NCI-H2029 (cell line): ENCODE measurements at regions not wholly inside any gene's neighbourhood (a gene's known extent, or its start where the extent isn't known, plus 50 kb on each side); places are given as distances from the start of the nearest gene placed in this dataset.
A peak's percentile ranks its signal among the peaks of the same experiment; 100 is the strongest.
"Not testable (repeated sequence)": the region's sequence is repeated elsewhere in the genome, so short reads cannot be mapped to it uniquely, and the experiment has no call there.

Experiments used
- DNase-seq: peaks from one replicate; lab custom pipeline; 2025; lab: John Stamatoyannopoulos, UW

DNA sequence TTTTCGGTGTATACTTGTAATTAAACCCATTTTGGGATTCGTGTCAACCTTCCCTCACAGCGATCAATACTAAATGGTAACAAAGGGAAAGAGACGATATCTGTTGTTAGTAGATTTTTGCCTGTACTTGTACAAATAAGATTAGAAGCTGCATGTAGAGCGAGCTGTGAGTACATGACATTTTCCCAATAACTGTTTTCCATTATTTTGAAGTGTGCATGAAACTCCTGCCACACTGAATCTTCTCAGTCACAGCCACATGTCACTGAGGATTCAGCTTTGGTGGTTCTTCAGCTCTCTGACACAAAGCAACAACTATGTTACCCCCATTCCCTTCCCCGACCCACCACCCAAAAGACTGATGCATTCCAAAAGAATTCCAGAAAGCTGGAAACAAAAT is 685.6 kb downstream of the EFNA5 start:
- no peak for DNase-seq

DNA sequence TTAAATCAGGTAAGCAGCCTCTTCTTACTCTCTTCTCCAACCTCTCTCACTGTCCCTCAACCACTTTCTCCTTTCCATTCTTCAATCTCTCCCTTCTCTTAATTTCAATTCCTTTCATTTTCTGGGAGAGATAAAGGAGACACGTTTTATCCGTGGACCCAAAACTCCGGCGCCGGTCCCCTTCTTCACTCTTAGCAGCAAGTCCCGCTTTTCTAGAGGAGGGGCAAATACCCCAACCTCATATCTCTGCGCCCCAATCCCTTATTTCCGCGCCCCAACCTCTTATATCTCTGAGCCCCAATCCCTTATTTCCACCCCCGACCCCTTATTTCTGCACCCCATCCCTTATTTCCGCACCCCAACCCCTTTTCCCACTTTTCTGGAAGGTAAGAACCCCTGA is 691.6 kb downstream of the EFNA5 start:
- not testable (repeated sequence) for DNase-seq

DNA sequence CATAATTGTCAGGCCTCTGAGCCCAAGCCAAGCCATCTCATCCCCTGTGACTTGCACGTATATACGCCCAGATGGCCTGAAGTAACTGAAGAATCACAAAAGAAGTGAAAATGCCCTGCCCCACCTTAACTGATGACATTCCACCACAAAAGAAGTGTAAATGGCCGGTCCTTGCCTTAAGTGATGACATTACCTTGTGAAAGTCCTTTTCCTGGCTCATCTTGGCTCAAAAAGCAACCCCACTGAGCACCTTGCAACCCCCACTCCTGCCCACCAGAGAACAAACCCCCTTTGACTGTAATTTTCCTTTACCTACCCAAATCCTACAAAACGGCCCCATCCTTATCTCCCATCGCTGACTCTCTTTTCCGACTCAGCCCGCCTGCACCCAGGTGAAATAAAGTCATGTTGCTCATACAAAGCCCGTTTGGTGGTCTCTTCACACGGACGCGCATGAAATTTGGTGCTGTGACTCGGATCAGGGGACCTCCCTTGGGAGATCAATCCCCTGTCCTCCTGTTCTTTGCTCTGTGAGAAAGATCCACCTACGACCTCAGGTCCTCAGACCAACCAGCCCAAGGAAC is 692.1 kb downstream of the EFNA5 start:
- not testable (repeated sequence) for DNase-seq

DNA sequence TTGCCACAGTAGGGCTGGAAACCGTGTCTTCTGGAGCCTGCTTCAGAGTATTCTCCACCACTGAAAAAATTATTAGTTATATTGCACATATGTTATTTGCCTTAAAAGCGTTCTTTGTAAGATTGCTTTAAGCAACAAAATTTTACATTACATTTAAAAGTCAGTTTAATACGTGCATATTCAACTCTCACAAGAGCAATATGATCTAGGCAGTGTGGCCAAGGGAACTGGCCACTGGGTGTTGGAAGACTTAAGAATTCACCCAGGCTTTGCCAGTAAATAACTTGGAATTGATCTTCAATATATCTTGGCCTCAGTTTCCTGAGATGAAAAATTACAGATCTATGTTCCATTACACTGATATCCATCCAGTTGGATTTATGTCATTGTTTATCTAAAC is 694.4 kb downstream of the EFNA5 start:
- DNase-seq, result no peak

DNA sequence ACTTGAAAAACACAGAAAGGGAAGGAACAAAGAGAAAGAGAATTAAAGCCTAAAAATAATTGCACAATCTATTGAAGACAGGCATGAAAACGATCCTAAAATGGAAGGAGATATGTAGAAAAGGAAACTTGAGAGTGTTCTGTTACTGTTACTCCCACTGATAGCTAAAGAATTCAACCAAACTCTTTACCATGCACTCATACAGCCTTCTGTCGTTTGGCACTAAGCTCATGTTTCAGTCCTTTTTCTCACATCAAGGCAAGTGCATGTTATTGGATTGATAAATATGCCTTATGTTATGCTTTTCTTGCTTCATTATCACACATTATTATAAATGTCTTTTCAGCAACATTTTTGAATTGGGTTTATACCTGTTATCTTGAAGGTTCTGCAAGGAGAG is 696.5 kb downstream of the EFNA5 start:
- no peak for DNase-seq

DNA sequence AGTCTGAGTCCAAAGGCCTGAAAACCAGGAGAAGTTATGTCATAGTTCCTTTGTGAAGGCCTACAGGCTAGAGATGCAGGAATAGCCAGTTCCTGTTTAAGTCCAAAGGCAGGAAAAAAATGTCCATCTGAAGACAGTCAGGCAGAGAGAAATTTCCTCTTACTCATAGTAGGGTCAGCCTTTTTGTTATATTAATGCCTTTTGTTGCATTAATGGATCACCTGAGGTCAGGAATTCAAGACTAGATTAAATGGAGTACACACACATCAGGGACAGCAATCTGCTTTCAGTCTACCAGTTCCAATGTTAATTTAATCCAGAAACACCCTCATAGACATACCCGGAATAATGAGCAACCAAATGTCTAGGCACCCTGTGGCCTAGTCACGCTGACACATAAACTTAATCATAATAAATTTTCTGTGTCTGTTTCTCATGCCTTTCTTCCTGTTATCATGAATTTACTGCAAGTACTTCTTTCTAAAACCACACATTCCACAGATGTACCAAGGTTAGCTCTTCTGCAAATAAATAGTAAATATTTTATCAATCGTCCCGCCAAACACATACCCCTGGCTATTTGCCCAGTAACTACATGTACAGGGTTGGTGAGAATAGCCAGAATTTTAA is 703.9 kb downstream of the EFNA5 start:
- DNase-seq, result no peak

DNA sequence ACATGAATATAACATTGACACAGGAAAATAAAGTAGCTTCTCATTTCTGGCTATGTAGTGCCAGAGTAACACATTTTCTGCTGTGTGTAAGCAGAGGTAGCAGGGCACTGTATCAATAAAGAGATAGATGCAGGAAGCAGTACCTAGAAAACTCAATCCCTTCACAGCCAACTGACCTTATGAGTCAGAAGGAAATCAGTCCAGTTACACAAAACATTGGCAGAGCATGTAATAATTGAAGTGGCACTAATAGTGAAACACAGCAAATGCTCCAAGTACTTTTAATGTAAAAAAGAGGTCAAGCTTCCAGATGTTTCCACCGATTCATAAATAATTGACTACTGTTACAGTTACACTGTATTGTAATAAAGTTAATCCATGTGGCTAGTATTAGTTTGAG is 706.6 kb downstream of the EFNA5 start:
- DNase-seq, result no peak

DNA sequence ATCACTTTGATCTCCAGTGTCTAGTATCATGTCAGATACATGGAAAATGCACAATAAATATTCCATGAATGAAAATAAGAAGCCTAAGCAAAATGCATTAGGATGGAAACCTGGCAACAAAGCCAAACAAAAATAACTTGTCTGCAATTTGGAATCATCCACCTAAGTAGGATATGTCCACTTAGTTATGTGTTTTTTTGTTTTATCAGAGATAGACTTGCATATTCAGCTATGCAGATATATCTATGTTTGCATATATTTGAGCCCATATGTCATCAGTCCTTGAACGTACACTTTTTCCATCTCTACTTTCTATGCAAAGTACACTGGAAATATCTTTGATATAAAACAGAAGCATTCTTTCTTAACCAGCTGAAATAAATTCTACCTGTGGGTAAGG is 707.1 kb downstream of the EFNA5 start:
- DNase-seq, result no peak

DNA sequence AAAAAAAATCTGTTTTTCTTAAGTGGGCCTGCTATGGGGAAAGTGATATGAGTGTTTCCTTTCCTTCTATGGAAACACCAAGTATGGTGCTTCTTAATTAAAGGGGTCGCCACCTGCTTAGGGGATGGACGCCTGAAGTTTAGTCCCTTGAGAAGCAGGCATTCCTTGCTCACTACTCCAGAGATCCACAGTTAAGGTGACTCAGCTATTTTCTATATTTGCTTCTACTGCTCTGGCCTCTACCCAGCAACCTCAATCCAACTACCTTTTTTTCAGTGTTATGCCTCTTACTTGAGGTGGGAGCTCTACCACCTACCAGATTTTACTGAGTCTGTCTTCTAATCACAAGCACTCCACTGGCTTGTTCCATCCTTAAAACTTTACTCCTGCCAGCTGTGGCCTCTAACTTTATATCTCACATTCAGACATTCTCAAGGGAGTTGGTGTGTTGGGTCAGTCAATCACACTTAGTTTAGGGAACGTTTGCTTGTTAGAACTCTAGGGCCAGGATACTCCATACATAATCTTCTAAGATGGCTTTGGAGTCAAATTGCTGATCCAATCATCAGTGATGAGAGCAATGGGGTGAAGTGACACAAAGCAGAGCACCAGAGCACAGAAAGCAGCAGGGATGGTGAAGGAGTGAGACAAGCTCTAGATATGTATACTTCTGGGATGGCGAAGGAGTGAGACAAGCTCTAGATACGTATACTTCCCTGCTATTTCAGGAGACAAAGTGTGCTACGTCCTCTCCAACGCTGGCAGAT is 708.1 kb downstream of the EFNA5 start:
- no peak for DNase-seq

DNA sequence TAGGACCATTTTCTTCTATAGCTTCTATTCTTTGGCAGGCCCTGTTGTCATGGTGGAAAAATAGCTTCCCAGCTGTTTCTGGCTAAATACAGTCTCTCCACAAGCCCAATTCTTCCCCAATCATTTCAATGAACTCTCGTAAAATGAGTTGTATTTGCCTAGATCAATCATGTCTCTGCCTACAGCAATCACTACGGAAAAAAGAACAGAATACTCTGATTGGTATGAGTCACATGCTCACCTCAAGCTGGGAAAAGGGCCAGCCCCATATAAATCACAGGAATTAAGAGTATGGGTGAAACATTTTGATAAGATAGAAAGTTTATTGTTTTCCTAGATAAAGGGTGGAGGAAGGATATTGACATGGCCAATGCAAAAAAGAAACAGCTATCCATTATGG is 711.4 kb downstream of the EFNA5 start:
- DNase-seq, result no peak

DNA sequence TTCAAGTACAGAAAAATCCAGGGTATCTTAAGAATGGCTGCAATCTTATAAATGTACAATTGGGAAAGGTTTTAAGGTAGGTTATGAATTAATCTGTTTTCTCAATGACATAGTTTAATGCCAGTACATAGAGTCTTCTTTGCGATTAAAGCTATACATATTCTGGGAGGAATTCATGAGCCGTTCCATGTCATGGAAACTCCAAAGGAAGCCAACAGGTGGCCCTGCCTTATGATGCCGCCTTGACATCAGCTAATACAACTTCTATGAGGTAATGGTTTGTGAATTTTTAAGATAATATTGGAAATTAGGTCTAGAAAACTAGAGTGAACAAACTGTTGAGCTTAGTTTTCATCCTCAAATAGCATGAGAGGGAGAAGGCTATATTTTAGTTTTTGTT is 713.4 kb downstream of the EFNA5 start:
- no peak for DNase-seq

DNA sequence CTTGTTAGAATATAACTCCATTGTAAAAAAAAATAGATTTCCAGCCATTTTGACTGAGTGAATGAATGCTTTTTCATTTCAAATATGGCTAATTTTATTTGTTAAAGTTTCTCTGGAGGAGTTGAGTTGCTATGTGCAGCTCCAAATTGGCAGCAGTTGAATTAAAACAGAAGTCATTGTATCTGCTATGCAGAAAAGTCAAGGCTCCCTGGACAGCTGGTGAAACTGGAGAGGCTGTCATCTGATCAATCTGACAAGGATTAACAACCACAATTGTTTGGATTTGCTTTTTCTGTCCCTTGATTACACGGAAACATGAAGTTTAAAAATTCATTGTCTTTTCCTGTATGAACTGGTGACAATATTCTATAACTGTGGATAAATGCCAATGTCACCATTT is 713.9 kb downstream of the EFNA5 start:
- DNase-seq, result peak; percentile 8

DNA sequence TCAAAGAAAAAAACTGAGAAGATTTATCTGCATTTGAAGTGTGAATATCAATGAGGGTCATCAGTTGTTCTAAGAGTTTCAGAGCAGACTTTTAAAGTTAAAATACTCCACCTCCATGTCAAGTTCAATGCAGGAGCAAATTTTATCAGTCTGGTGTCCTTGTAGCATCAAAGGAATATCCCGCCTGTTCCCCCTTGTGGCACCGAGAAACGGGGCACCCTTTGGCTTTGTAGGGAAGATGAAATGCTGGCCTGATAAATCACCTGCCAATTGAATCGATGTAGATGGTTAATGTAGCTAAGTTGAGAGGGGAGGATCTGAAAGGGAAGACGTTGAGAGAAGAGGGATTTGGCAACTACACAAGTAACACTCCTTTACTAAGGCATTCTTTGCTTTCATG is 714.5 kb downstream of the EFNA5 start:
- DNase-seq, result no peak

DNA sequence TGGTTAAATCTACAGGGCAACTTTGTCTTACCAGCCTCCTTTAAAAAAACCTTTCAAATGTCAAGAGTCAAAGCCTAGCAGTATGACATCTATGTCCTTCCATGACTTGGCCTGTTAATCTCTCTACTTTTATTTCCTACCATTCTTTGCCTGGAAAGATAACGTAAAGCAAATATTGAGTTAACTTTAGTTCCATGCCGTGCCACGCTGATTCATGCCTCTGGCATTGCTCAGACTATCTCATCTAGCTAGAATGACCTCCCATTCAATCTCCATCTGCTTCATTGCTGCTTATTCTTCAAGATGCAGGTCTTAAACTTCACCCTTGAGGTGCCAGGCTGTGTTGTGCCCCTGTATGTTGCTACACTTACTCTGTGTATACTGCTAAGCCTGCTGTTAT is 729.8 kb downstream of the EFNA5 start:
- DNase-seq, result no peak

DNA sequence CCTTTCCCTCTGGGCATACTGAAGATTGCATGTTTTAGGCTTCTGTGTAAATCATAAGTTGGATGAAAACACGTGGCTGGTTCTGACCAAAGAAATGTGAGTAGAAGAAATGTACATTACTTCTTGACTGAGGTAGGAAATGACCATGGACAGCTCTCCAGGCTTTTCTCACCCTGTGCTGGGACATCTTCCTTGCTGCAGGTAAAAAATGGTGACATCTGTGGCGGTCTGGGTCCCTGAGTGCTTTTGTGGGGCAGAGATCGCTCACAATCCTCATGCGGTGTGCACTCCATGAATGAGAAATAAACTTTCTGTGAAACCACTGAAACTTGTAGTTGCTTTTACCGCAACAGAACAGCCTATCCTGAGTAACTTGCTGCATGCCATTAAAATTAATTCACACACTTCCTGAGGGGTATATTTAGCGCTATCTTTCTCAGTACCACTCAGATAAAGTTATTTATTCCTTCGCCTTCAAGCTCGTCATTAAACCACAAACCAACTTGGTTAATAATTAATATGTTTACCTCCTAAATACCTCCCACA is 730.4 kb downstream of the EFNA5 start:
- DNase-seq, result no peak

DNA sequence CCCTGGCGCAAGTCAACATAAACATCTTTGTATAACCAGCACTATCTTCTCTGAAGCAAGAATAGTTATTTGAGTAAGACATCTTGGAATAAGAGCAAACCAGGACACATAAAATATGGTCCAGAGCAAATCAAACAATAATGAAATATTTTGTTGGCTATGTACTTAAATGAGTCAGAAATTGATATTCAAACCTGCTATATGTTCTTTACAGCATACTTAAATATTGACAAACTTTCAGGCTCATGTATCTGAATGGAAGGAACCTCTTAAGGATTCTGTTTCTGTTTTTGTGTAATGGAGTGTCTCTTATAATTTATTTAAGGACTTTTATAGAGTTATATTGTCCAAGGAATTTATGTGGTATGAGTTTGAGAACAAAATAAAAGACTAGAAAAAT is 747.3 kb downstream of the EFNA5 start:
- DNase-seq, result no peak

DNA sequence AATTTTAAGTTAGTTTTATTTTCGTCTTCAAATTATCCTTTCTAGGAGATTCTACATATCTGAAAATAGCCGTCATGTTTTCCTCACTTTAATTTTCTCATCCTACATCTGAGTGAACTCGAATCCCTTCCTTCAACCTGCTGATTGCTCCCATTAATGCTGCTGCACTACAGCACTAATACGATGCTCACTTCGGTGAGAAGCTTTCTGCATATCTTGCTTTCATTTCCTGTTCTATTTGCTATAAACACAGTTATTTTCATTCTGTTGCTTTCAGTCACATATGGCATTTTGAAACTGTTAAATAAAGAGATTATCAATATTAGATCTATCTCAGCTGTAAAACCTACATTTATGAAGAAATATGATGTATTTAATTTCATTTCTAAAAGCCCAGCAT is 749.2 kb downstream of the EFNA5 start:
- no peak for DNase-seq

DNA sequence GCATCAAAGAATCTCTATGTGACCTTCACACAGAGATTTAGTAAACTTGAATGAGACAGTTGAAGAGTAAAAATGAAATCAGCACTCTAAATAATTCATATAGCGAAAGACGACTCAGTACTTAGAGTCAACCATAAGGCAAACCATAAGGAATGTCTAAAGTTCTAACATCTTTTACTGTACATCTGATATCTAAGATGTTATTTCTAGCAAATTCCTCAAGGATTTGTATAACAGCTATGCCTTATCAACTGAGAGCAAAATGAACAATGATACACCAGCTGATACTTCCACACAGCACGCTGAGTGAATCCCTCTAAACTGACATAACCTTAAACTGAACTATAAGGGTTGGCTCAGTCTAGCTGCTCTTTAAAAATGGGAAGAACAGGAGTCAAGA is 760.3 kb downstream of the EFNA5 start:
- DNase-seq, result no peak

DNA sequence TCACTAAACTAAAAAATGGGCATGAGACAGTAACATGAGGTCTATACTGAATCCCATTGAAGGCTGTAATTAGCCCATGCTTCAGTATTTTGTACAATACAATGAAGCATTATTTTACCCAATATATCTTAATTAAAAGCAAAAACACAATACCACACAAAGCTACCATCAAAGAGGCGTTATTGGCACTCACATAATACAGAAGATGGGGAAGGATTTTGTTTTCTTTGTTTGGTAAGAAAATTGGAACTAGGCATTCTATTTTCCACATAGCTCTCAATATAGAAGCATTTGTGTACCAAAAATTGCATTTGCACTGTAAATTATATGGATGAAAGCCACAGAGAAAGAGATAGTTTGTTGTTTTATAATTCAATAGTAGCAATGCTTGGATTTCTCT is 761.0 kb downstream of the EFNA5 start:
- no peak for DNase-seq

DNA sequence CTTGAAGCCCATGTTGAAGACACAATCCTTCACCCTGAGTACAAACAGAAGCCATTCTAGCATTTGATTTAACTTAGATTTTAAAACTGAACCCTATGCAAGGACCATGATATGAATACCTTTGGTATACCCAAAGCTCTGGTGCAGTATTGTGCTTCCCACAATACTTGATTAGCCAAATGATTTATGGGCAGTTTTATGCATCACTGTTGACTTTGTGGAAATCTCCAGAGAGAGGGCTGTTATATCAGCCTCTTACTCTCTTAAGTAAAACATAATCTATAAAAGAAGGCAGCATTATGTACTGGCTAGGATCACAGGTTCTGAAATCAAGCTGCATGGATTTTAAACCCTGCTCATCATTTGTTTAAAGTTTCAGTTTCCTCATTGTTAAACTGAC is 762.8 kb downstream of the EFNA5 start:
- DNase-seq, result no peak

DNA sequence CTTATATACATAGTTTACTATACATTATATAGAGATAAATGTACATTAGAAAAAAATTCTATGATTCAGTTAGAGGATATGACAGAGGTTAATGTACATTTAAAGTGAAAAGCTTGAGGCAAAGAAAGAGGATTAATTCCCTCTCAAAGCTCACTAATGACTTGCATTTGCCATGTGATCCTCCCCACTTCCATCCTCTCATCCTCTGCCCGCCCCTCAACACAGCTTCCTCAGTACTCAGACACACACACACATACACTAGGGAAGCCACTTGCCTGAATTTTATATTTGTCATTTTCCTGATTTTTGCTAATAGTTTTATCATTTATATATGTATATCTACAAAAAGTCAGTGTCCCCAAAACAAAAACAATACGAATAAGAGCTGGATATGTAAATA is 764.5 kb downstream of the EFNA5 start:
- DNase-seq, result no peak

DNA sequence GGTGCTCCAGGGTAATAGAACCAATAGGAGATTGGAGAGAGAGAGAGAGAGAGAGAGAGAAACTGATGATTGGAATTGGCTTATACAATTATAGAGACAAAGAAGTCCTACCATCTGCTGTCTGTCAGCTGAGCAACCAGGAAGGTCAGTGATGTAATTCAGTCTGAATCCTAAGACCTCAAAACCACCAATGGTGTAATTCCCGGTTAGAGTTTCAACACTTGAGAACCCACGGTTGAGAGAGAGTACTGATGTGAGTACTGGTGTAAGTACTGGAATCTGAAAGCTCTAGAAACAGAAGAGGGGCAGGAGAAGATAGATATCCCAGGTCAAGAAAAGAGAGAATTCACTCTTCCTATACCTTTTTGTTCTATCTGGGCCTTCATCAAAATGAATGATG is 775.8 kb downstream of the EFNA5 start:
- peak; percentile 20 for DNase-seq

DNA sequence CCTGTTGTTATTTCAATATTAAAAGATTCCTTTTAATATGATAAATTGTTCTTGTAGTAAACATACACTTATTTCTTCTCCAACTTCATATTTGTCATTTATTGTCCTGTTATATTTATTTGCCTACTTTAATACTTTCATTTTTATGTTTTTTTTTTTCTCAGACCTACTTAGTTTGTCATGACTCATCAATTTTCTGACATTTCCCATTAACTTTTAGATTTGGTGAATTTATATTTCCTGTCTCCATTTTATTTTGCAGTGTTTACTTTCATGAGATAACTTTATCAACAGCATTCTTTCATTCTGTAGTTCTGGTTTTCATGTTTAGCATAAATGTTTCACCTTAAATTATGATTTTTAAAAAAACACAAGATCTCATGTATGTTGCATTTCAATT is 788.7 kb downstream of the EFNA5 start:
- no peak for DNase-seq
